PC-3 (cell line): ENCODE measurements at regions not wholly inside any gene's neighbourhood (a gene's known extent, or its start where the extent isn't known, plus 50 kb on each side); places are given as distances from the start of the nearest gene placed in this dataset.

Experiments
- ATAC-seq: fragments of 200-7000 bp; cut with Tn5 transposase; 2 replicates; pipeline ENCODE4 v1.9.1; 2020; ENCODE audit warnings: mild to moderate bottlenecking, moderate library complexity
- BruUV-seq: library from RNA; stranded (reverse); fragments of 400-500 nt; replicated peaks from 2 replicates; lab custom pipeline; 2021; lab: Mats Ljungman, UMichigan
- CTCF ChIA-PET: fragments of 300-600 bp; sonication (Branson Sonifier 250); formaldehyde crosslinking; loops from one replicate; lab custom pipeline; 2022; ENCODE audit warnings: antibody characterized with exemption; lab: Charles Lee
- POLR2A ChIA-PET: fragments of 300-600 bp; sonication (Branson Sonifier 250); formaldehyde crosslinking; loops from one replicate; lab custom pipeline; 2022; ENCODE audit warnings: antibody characterized with exemption; ENCODE audit not compliant: unreplicated experiment; lab: Charles Lee
- DNase-seq: peaks from one replicate; pipeline ENCODE4 v3.0.0-alpha.2; 2015
- H2AFZ ChIP-seq: fragments of 300-600 bp; sonication (generic); 2 replicates; pipeline ENCODE4 v1.6.0; 2016; ENCODE audit warnings: antibody characterized with exemption, low read length
- H3F3A ChIP-seq: fragments of 300-600 bp; sonication (generic); one replicate; pipeline ENCODE4 v1.6.0; 2017; ENCODE audit warnings: antibody characterized with exemption, low read length, control low read depth, mild to moderate bottlenecking; ENCODE audit not compliant: unreplicated experiment
- H3K27ac ChIP-seq: fragments of 300-600 bp; sonication (generic); 2 replicates; pipeline ENCODE4 v1.5.1; 2016; ENCODE audit warnings: mild to moderate bottlenecking, low read length
- H3K27me3 ChIP-seq: fragments of 300-600 bp; sonication (generic); 2 replicates; pipeline ENCODE4 v1.6.1; 2016; ENCODE audit warnings: low read length, mixed read lengths
- H3K36me3 ChIP-seq: fragments of 300-600 bp; sonication (generic); 2 replicates; pipeline ENCODE4 v1.6.1; 2016; ENCODE audit warnings: low read depth, mixed run types, low read length, mixed read lengths
- H3K4me1 ChIP-seq: fragments of 300-600 bp; sonication (generic); 2 replicates; pipeline ENCODE4 v1.5.1; 2016; ENCODE audit warnings: low read length; ENCODE audit not compliant: insufficient read depth
- H3K4me2 ChIP-seq: fragments of 300-600 bp; sonication (generic); 2 replicates; pipeline ENCODE4 v1.6.0; 2016; ENCODE audit warnings: low read length
- H3K4me3 ChIP-seq: fragments of 300-600 bp; sonication (generic); 2 replicates; pipeline ENCODE4 v1.5.1; 2016; ENCODE audit warnings: mild to moderate bottlenecking, low read length, mixed read lengths
- H3K79me2 ChIP-seq: fragments of 300-600 bp; sonication (generic); 2 replicates; pipeline ENCODE4 v1.6.1; 2017; ENCODE audit warnings: low read length, mixed read lengths
- H3K9ac ChIP-seq: fragments of 300-600 bp; sonication (generic); 2 replicates; pipeline ENCODE4 v1.6.0; 2016; ENCODE audit warnings: mild to moderate bottlenecking, low read length
- H3K9me2 ChIP-seq: fragments of 300-600 bp; sonication (generic); replicated peaks from 2 replicates; pipeline ENCODE4 v1.6.1; 2016; ENCODE audit warnings: mixed run types, low read length, mixed read lengths
- H3K9me3 ChIP-seq: fragments of 300-600 bp; sonication (generic); 2 replicates; pipeline ENCODE4 v1.6.1; 2016; ENCODE audit warnings: low read length, mixed read lengths
- H4K20me1 ChIP-seq: fragments of 300-600 bp; sonication (generic); 2 replicates; pipeline ENCODE4 v1.6.1; 2016; ENCODE audit warnings: low read length, mixed read lengths
- CTCF ChIP-seq: fragments of 300-600 bp; sonication (generic); conservative IDR thresholded peaks from 2 replicates; pipeline ENCODE4 v1.5.1; 2017; ENCODE audit warnings: antibody characterized with exemption, low read depth, mild to moderate bottlenecking, low read length
- EZH2 ChIP-seq: fragments of 300-600 bp; sonication (generic); IDR thresholded peaks from one replicate; pipeline ENCODE4 v1.6.1; 2017; ENCODE audit warnings: antibody characterized with exemption, mild to moderate bottlenecking, low read length; ENCODE audit not compliant: unreplicated experiment
- EZH2phosphoT487 ChIP-seq: fragments of 300-600 bp; sonication (generic); IDR thresholded peaks from 2 replicates; pipeline ENCODE4 v1.6.1; 2018; ENCODE audit warnings: mild to moderate bottlenecking, antibody characterized with exemption, low read length, borderline replicate concordance
- intact Hi-C: fragments of 100-400 bp; cut with micrococcal nuclease; formaldehyde crosslinking; loops from 2 replicates; pipeline ENCODE4 v1.9.0; 2023

- POLR2A ChIA-PET: no interaction called here
- H3K4me3 ChIP-seq: no peak overlapping the region
- ATAC-seq (no peak), DNase-seq (no peak)
- no peak for TF ChIP-seq EZH2
- H3K9ac ChIP-seq: no peak overlapping the region
- no peaks in the 10 kb centered on the region for H3K79me2 ChIP-seq
- H2AFZ ChIP-seq: no peak overlapping the region
- BruUV-seq: no TSS peak
- CTCF ChIA-PET: no interaction called here
- H3K36me3 ChIP-seq: no peaks in the 10 kb centered on the region
- H3K27me3 ChIP-seq: no peaks in the 10 kb centered on the region
- no peaks in the 10 kb centered on the region for H3F3A ChIP-seq
- intact Hi-C loops: no loop called here
- H3K4me2 ChIP-seq: no peak overlapping the region
- no peaks in the 10 kb centered on the region for H3K9me3 ChIP-seq
- no peaks in the 10 kb centered on the region for H3K9me2 ChIP-seq
- no peaks in the 10 kb centered on the region for H4K20me1 ChIP-seq
- H3K27ac ChIP-seq: no peak overlapping the region
- H3K4me1 ChIP-seq: no peaks in the 10 kb centered on the region
Measured at GRCh38 chr1:195806060-195806459, 802.2 kb downstream of the KCNT2 start.

GRCh38 chr1:195804547-195804946 lies 803.7 kb downstream of the KCNT2 start:
- peak; percentile 23 for DNase-seq
- no TSS peak for BruUV-seq
- POLR2A ChIA-PET: no interaction called here
- TF ChIP-seq CTCF (peak; percentile 47), EZH2 (no peak), EZH2phosphoT487 (no peak)
- intact Hi-C loops: no loop called here
- Histone ChIP-seq H3K36me3 (no peaks in the 10 kb centered on the region), H3K9me3 (no peaks in the 10 kb centered on the region), H3K9ac (no peak overlapping the region), H3K27me3 (no peaks in the 10 kb centered on the region), H3K4me2 (no peak overlapping the region), H4K20me1 (no peaks in the 10 kb centered on the region), H3K79me2 (no peaks in the 10 kb centered on the region), H3F3A (no peaks in the 10 kb centered on the region), H3K4me3 (no peak overlapping the region), H3K27ac (no peak overlapping the region), H3K9me2 (no peaks in the 10 kb centered on the region), H2AFZ (no peak overlapping the region), H3K4me1 (no peaks in the 10 kb centered on the region)
- no peak for ATAC-seq
- CTCF ChIA-PET: no interaction called here

- no peaks in the 10 kb centered on the region for H3K27me3 ChIP-seq
- H3K79me2 ChIP-seq: no peaks in the 10 kb centered on the region
- no peaks in the 10 kb centered on the region for H3K9me2 ChIP-seq
- ATAC-seq: no peak
- no peaks in the 10 kb centered on the region for H3F3A ChIP-seq
- TF ChIP-seq EZH2: no peak
- TF ChIP-seq EZH2phosphoT487: no peak
- no peak for TF ChIP-seq CTCF
- no peak overlapping the region for H3K27ac ChIP-seq
- H3K36me3 ChIP-seq: no peaks in the 10 kb centered on the region
- no peaks in the 10 kb centered on the region for H3K4me1 ChIP-seq
- no peak overlapping the region for H3K4me2 ChIP-seq
- no peak for DNase-seq
- H3K9ac ChIP-seq: no peak overlapping the region
- H3K4me3 ChIP-seq: no peak overlapping the region
- H3K9me3 ChIP-seq: no peaks in the 10 kb centered on the region
- no peaks in the 10 kb centered on the region for H4K20me1 ChIP-seq
- ChIA-PET CTCF (no interaction called here), POLR2A (no interaction called here)
- intact Hi-C loops: no loop called here
- H2AFZ ChIP-seq: no peak overlapping the region
- no TSS peak for BruUV-seq
Measured at GRCh38 chr1:195799016-195799415, 809.2 kb downstream of the KCNT2 start.
